Body of pancreas (tissue), 4 donors: ENCODE measurements at regions not wholly inside any gene's neighbourhood (a gene's known extent, or its start where the extent isn't known, plus 50 kb on each side); places are given as distances from the start of the nearest gene placed in this dataset.

Experiments
- ATAC-seq: fragments of 150-250 bp; one replicate; pipeline ENCODE4 v1.9.1; 2016
- DNase-seq, 4 donors: peaks; one replicate each; pipeline ENCODE4 v3.0.0-alpha.2; 2019
- H3K27ac ChIP-seq, 4 donors: fragments of 200-600 bp; sonication (generic); 1 replicate in 3 of 4; 2 replicates in 1 of 4; pipeline versions ENCODE4 v1.5.1 to v1.6.1; 2016 to 2019; ENCODE audit warnings: mild to moderate bottlenecking in 1 of 4, mixed read lengths in 1 of 4, moderate library complexity in 1 of 4
- H3K27me3 ChIP-seq, 2 donors: fragments of 200-600 bp; sonication (generic); one replicate each; pipeline ENCODE4 v1.6.0; 2016; ENCODE audit warnings: mild to moderate bottlenecking in 1 of 2
- H3K36me3 ChIP-seq, 2 donors: fragments of 200-600 bp; sonication (generic); replicated peaks in 1 of 2; 2 replicates each; pipeline ENCODE4 v1.5.1; 2016; ENCODE audit warnings: low read depth in 2 of 2; ENCODE audit not compliant: insufficient read depth in 1 of 2
- H3K4me1 ChIP-seq: fragments of 200-600 bp; sonication (generic); one replicate; pipeline ENCODE4 v1.6.0; 2016
- H3K4me3 ChIP-seq, 2 donors: fragments of 200-600 bp; sonication (generic); 1 replicate in 1 of 2; 2 replicates in 1 of 2; pipeline ENCODE4 v1.5.1; 2016 to 2019
- H3K9me3 ChIP-seq, 3 donors: fragments of 200-600 bp; sonication (generic); 1 replicate in 2 of 3; 2 replicates in 1 of 3; pipeline ENCODE4 v1.5.1; 2016
- CTCF ChIP-seq, 7 experiments: fragments of 450-650 bp in 4 of 7; fragments of 200-600 bp in 3 of 7; sonication (generic) in 3 of 7; IDR thresholded peaks; one replicate each; pipeline ENCODE4 v1.5.1; 2016 to 2019; ENCODE audit warnings: antibody characterized with exemption in 7 of 7
- POLR2A ChIP-seq, 3 donors: fragments of 450-650 bp; IDR thresholded peaks; one replicate each; pipeline ENCODE4 v1.6.1; 2016; ENCODE audit warnings: antibody characterized with exemption in 3 of 3, mild to moderate bottlenecking in 2 of 3
- WGBS, 2 donors: methylation state at CpG; one replicate each; pipeline ENCODE4 v1.1.5; 2017; 5-methylcytosine and 5-hydroxymethylcytosine counted together
- intact Hi-C: fragments of 100-400 bp; cut with DNase I; formaldehyde crosslinking; loops from one replicate; pipeline ENCODE4 v1.15.1; 2023

DNA sequence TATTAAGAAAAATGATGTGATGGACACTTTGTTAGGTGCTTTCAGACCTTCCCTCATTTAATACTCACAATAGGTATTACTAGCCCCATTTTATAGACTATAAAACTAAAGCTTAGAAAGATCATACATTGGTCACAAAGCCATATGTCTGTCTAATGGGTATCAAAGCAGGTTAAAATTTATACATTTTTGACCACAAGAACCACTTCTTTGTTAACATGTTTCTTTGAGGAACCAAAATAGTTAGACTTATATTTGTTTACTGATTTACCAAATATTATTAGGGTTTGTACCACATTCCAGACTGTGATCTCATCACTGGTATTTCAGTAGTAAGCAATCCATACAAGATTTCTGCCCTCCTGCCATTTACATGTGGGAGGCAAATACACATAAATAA is 363.3 kb downstream of the NAF1 start:
- no peaks in the 10 kb centered on the region for H3K27me3 ChIP-seq
- no peak overlapping the region for H3K27ac ChIP-seq
- DNase-seq (no peak), ATAC-seq (no peak)
- TF ChIP-seq POLR2A (IDR thresholded peaks at IDR 0.05) = no peak
- H3K9me3 ChIP-seq = no peaks in the 10 kb centered on the region
- no peaks in the 10 kb centered on the region for H3K4me1 ChIP-seq
- H3K4me3 ChIP-seq = no peak overlapping the region
- no peaks in the 10 kb centered on the region for H3K36me3 ChIP-seq
- intact Hi-C loops = no loop called here

DNA sequence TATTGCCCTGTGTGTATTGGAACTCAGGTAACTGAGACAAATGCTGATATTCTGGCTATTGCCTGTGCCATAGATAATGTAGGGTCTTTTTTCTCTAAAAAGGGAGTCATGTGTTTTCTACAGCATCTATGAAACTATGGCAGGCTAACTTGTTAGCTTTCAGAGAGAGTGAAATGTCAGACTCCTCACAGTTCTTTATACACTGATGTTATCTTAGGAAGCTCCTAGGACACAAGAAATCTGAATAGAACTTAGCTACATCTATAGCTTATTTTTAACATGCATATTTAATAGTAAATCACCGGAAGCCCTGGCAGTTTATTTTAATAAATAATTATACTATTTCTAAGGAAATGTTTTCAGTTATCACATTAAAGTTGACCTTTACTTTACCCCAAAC is 369.6 kb downstream of the NAF1 start:
- Histone ChIP-seq H3K27me3 (no peaks in the 10 kb centered on the region), H3K27ac (no peak overlapping the region), H3K36me3 (no peaks in the 10 kb centered on the region), H3K4me1 (no peaks in the 10 kb centered on the region), H3K4me3 (no peak overlapping the region), H3K9me3 (no peaks in the 10 kb centered on the region)
- no peak for ATAC-seq
- 75 to 79% methylated on average over 1 of the region's 1 CpG for WGBS, 2 donors
- TF ChIP-seq POLR2A (IDR thresholded peaks at IDR 0.05) (no peak), CTCF (IDR thresholded peaks at IDR 0.05) (no peak)
- intact Hi-C loops = no loop called here
- DNase-seq = no peak

- WGBS, 2 donors = 39 to 70% methylated on average over 2 of the region's 2 CpGs
- Histone ChIP-seq H3K27me3 (no peaks in the 10 kb centered on the region), H3K36me3 (no peaks in the 10 kb centered on the region), H3K9me3 (no peaks in the 10 kb centered on the region), H3K4me3 (no peak overlapping the region), H3K4me1 (no peaks in the 10 kb centered on the region), H3K27ac (no peak overlapping the region)
- intact Hi-C loops = no loop called here
- DNase-seq (no peak), ATAC-seq (no peak)
- TF ChIP-seq POLR2A (IDR thresholded peaks at IDR 0.05) (no peak), CTCF (IDR thresholded peaks at IDR 0.05) (no peak)
Measured at GRCh38 chr4:162793571-162793970, 373.1 kb downstream of the NAF1 start.

DNA sequence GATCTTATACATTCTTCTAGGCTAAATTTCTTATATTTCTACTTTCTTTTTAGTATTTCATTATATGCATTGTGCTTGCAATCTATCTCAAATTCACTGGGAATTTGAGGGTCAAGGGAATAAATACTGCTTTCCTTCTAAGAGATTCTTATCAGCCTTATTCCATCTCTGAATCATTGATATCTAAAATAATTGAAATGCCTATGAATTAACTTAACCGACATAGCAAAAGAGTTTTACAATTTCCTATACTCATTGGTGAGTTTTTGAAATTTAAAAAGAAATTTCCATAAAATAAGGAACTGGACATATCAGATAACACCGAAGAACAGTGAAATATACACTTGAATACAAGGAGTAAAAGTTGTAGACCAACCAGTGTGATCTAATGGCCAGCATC is 373.7 kb downstream of the NAF1 start:
- WGBS, 2 donors = 55 to 68% methylated on average over 2 of the region's 2 CpGs
- Histone ChIP-seq H3K27me3 (no peaks in the 10 kb centered on the region), H3K27ac (no peak overlapping the region), H3K9me3 (no peaks in the 10 kb centered on the region), H3K36me3 (no peaks in the 10 kb centered on the region), H3K4me3 (no peak overlapping the region), H3K4me1 (no peaks in the 10 kb centered on the region)
- TF ChIP-seq CTCF (IDR thresholded peaks at IDR 0.05) (no peak), POLR2A (IDR thresholded peaks at IDR 0.05) (no peak)
- no peak for ATAC-seq
- no peak for DNase-seq
- intact Hi-C loops = no loop called here

DNA sequence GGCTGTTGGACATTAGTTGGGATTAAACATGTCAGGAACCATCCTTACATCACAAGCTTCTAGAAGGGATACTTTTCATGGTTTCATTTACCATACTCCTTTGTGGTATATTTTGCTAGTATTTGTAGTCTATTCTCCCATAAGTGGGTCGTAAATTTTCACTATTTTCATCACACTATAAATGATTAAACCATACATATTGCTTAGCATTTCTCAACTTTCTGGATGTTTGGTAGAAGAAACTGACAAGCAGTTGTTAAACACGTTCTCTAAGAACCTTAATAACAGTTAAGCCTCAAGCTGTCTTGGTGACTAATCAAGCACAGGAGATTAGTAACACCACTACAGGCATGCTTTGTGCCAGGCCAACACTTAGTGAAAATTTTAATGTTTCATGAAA is 375.5 kb downstream of the NAF1 start:
- Histone ChIP-seq H3K4me3 (no peak overlapping the region), H3K27me3 (no peaks in the 10 kb centered on the region), H3K9me3 (no peaks in the 10 kb centered on the region), H3K27ac (no peak overlapping the region), H3K36me3 (no peaks in the 10 kb centered on the region), H3K4me1 (no peaks in the 10 kb centered on the region)
- intact Hi-C loops = no loop called here
- DNase-seq (no peak), ATAC-seq (no peak)
- WGBS, 2 donors = 24 to 38% methylated on average over 2 of the region's 2 CpGs
- TF ChIP-seq POLR2A (IDR thresholded peaks at IDR 0.05) (no peak), CTCF (IDR thresholded peaks at IDR 0.05) (no peak)
